Activated CD4-positive, alpha-beta T cell treated with anti-CD3 and anti-CD28 coated beads for 48 hours (primary cell): ENCODE measurements at regions not wholly inside any gene's neighbourhood (a gene's known extent, or its start where the extent isn't known, plus 50 kb on each side); places are given as distances from the start of the nearest gene placed in this dataset.

Source experiments
- DNase-seq: peaks from one replicate; pipeline ENCODE4 v3.0.0-alpha.2; 2020

- DNase-seq: no peak
Observed at GRCh38 chr12:123077298-123078119, 73.4 kb downstream of the PITPNM2 start.

GRCh38 chr12:123076604-123077297 lies 74.1 kb downstream of the PITPNM2 start:
- DNase-seq: peak; percentile 68

GRCh38 chr12:123075646-123076171 lies 75.2 kb downstream of the PITPNM2 start:
- DNase-seq: peak; percentile 84

GRCh38 chr12:123075087-123075645 lies 75.7 kb downstream of the PITPNM2 start:
- DNase-seq: no peak

- DNase-seq: no peak
Observed at GRCh38 chr12:123073962-123074801, 76.7 kb downstream of the PITPNM2 start.

- no peak for DNase-seq
Observed at GRCh38 chr12:123073292-123073691, 77.6 kb downstream of the PITPNM2 start.

- no peak for DNase-seq
Observed at GRCh38 chr12:123071857-123072256, 79.0 kb downstream of the PITPNM2 start.

GRCh38 chr12:123071099-123071800 lies 79.6 kb downstream of the PITPNM2 start:
- DNase-seq: no peak

GRCh38 chr12:123070267-123071081 lies 80.4 kb downstream of the PITPNM2 start:
- no peak for DNase-seq

GRCh38 chr12:123069436-123070266 lies 81.2 kb downstream of the PITPNM2 start:
- DNase-seq: no peak

GRCh38 chr12:123067654-123068053 lies 83.2 kb downstream of the PITPNM2 start:
- no peak for DNase-seq

- DNase-seq: no peak
Observed at GRCh38 chr12:123066384-123066710, 84.5 kb downstream of the PITPNM2 start.

- DNase-seq: no peak
Observed at GRCh38 chr12:123065676-123066383, 85.1 kb downstream of the PITPNM2 start.

GRCh38 chr12:123064885-123065619 lies 84.6 kb downstream of the ARL6IP4 start:
- no peak for DNase-seq

GRCh38 chr12:123064366-123064765 lies 83.9 kb downstream of the ARL6IP4 start:
- DNase-seq: no peak

GRCh38 chr12:123063535-123063934 lies 83.1 kb downstream of the ARL6IP4 start:
- DNase-seq: peak; percentile 43

GRCh38 chr12:123062681-123063486 lies 82.4 kb downstream of the ARL6IP4 start:
- DNase-seq: no peak
